ENCODE measurements at regions not wholly inside any gene's neighbourhood (a gene's known extent, or its start where the extent isn't known, plus 50 kb on each side); places are given as distances from the start of the nearest gene placed in this dataset.

GRCh38 chr11:103543456-103543855 is 434.2 kb downstream of the DYNC2H1 start:
- TF ChIP-seq CTCF (conservative IDR thresholded peaks at IDR 0.05) (no peak), EZH2 (IDR thresholded peaks at IDR 0.05; ENCODE audit: low read depth) (no peak)

All from PC-9 (cell line).